PC-3 (cell line): ENCODE measurements at regions not wholly inside any gene's neighbourhood (a gene's known extent, or its start where the extent isn't known, plus 50 kb on each side); places are given as distances from the start of the nearest gene placed in this dataset.

Source experiments
- ATAC-seq: fragments of 200-7000 bp; cut with Tn5 transposase; 2 replicates; pipeline ENCODE4 v1.9.1; 2020; ENCODE audit warnings: mild to moderate bottlenecking, moderate library complexity
- BruUV-seq: library from RNA; stranded (reverse); fragments of 400-500 nt; replicated peaks from 2 replicates; lab custom pipeline; 2021; lab: Mats Ljungman, UMichigan
- CTCF ChIA-PET: fragments of 300-600 bp; sonication (Branson Sonifier 250); formaldehyde crosslinking; loops from one replicate; lab custom pipeline; 2022; ENCODE audit warnings: antibody characterized with exemption; lab: Charles Lee
- POLR2A ChIA-PET: fragments of 300-600 bp; sonication (Branson Sonifier 250); formaldehyde crosslinking; loops from one replicate; lab custom pipeline; 2022; ENCODE audit warnings: antibody characterized with exemption; ENCODE audit not compliant: unreplicated experiment; lab: Charles Lee
- DNase-seq: peaks from one replicate; pipeline ENCODE4 v3.0.0-alpha.2; 2015
- H2AFZ ChIP-seq: fragments of 300-600 bp; sonication (generic); 2 replicates; pipeline ENCODE4 v1.6.0; 2016; ENCODE audit warnings: antibody characterized with exemption, low read length
- H3F3A ChIP-seq: fragments of 300-600 bp; sonication (generic); one replicate; pipeline ENCODE4 v1.6.0; 2017; ENCODE audit warnings: antibody characterized with exemption, low read length, control low read depth, mild to moderate bottlenecking; ENCODE audit not compliant: unreplicated experiment
- H3K27ac ChIP-seq: fragments of 300-600 bp; sonication (generic); 2 replicates; pipeline ENCODE4 v1.5.1; 2016; ENCODE audit warnings: mild to moderate bottlenecking, low read length
- H3K27me3 ChIP-seq: fragments of 300-600 bp; sonication (generic); 2 replicates; pipeline ENCODE4 v1.6.1; 2016; ENCODE audit warnings: low read length, mixed read lengths
- H3K36me3 ChIP-seq: fragments of 300-600 bp; sonication (generic); 2 replicates; pipeline ENCODE4 v1.6.1; 2016; ENCODE audit warnings: low read depth, mixed run types, low read length, mixed read lengths
- H3K4me1 ChIP-seq: fragments of 300-600 bp; sonication (generic); 2 replicates; pipeline ENCODE4 v1.5.1; 2016; ENCODE audit warnings: low read length; ENCODE audit not compliant: insufficient read depth
- H3K4me2 ChIP-seq: fragments of 300-600 bp; sonication (generic); 2 replicates; pipeline ENCODE4 v1.6.0; 2016; ENCODE audit warnings: low read length
- H3K4me3 ChIP-seq: fragments of 300-600 bp; sonication (generic); 2 replicates; pipeline ENCODE4 v1.5.1; 2016; ENCODE audit warnings: mild to moderate bottlenecking, low read length, mixed read lengths
- H3K79me2 ChIP-seq: fragments of 300-600 bp; sonication (generic); 2 replicates; pipeline ENCODE4 v1.6.1; 2017; ENCODE audit warnings: low read length, mixed read lengths
- H3K9ac ChIP-seq: fragments of 300-600 bp; sonication (generic); 2 replicates; pipeline ENCODE4 v1.6.0; 2016; ENCODE audit warnings: mild to moderate bottlenecking, low read length
- H3K9me2 ChIP-seq: fragments of 300-600 bp; sonication (generic); replicated peaks from 2 replicates; pipeline ENCODE4 v1.6.1; 2016; ENCODE audit warnings: mixed run types, low read length, mixed read lengths
- H3K9me3 ChIP-seq: fragments of 300-600 bp; sonication (generic); 2 replicates; pipeline ENCODE4 v1.6.1; 2016; ENCODE audit warnings: low read length, mixed read lengths
- H4K20me1 ChIP-seq: fragments of 300-600 bp; sonication (generic); 2 replicates; pipeline ENCODE4 v1.6.1; 2016; ENCODE audit warnings: low read length, mixed read lengths
- EZH2 ChIP-seq: fragments of 300-600 bp; sonication (generic); IDR thresholded peaks from one replicate; pipeline ENCODE4 v1.6.1; 2017; ENCODE audit warnings: antibody characterized with exemption, mild to moderate bottlenecking, low read length; ENCODE audit not compliant: unreplicated experiment
- EZH2phosphoT487 ChIP-seq: fragments of 300-600 bp; sonication (generic); IDR thresholded peaks from 2 replicates; pipeline ENCODE4 v1.6.1; 2018; ENCODE audit warnings: mild to moderate bottlenecking, antibody characterized with exemption, low read length, borderline replicate concordance
- intact Hi-C: fragments of 100-400 bp; cut with micrococcal nuclease; formaldehyde crosslinking; loops from 2 replicates; pipeline ENCODE4 v1.9.0; 2023
- TF ChIP-seq, protein P1 (sequence below): fragments of 300-600 bp; sonication (generic); conservative IDR thresholded peaks from 2 replicates; pipeline ENCODE4 v1.5.1; 2017; ENCODE audit warnings: antibody characterized with exemption, low read depth, mild to moderate bottlenecking, low read length

GRCh38 chr15:66964791-66965190 lies 100.6 kb upstream of the SMAD3 start:
- CTCF ChIA-PET: no interaction called here
- H3K4me1 ChIP-seq: no peaks in the 10 kb centered on the region
- BruUV-seq: no TSS peak
- no peak overlapping the region for H3K4me2 ChIP-seq
- no peaks in the 10 kb centered on the region for H3K9me3 ChIP-seq
- H2AFZ ChIP-seq: no peak overlapping the region
- H4K20me1 ChIP-seq: no peaks in the 10 kb centered on the region
- H3K27me3 ChIP-seq: no peaks in the 10 kb centered on the region
- H3K79me2 ChIP-seq: no peaks in the 10 kb centered on the region
- no peaks in the 10 kb centered on the region for H3F3A ChIP-seq
- no peak for DNase-seq
- H3K36me3 ChIP-seq: no peaks in the 10 kb centered on the region
- H3K9ac ChIP-seq: no peak overlapping the region
- ATAC-seq: no peak
- no peak overlapping the region for H3K27ac ChIP-seq
- intact Hi-C loops: no loop called here
- H3K4me3 ChIP-seq: no peak overlapping the region
- H3K9me2 ChIP-seq: no peaks in the 10 kb centered on the region
- POLR2A ChIA-PET: no interaction called here
- TF ChIP-seq EZH2: no peak
- no peak for TF ChIP-seq EZH2phosphoT487
- TF ChIP-seq, protein P1, sequence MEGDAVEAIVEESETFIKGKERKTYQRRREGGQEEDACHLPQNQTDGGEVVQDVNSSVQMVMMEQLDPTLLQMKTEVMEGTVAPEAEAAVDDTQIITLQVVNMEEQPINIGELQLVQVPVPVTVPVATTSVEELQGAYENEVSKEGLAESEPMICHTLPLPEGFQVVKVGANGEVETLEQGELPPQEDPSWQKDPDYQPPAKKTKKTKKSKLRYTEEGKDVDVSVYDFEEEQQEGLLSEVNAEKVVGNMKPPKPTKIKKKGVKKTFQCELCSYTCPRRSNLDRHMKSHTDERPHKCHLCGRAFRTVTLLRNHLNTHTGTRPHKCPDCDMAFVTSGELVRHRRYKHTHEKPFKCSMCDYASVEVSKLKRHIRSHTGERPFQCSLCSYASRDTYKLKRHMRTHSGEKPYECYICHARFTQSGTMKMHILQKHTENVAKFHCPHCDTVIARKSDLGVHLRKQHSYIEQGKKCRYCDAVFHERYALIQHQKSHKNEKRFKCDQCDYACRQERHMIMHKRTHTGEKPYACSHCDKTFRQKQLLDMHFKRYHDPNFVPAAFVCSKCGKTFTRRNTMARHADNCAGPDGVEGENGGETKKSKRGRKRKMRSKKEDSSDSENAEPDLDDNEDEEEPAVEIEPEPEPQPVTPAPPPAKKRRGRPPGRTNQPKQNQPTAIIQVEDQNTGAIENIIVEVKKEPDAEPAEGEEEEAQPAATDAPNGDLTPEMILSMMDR: no peak

DNA sequence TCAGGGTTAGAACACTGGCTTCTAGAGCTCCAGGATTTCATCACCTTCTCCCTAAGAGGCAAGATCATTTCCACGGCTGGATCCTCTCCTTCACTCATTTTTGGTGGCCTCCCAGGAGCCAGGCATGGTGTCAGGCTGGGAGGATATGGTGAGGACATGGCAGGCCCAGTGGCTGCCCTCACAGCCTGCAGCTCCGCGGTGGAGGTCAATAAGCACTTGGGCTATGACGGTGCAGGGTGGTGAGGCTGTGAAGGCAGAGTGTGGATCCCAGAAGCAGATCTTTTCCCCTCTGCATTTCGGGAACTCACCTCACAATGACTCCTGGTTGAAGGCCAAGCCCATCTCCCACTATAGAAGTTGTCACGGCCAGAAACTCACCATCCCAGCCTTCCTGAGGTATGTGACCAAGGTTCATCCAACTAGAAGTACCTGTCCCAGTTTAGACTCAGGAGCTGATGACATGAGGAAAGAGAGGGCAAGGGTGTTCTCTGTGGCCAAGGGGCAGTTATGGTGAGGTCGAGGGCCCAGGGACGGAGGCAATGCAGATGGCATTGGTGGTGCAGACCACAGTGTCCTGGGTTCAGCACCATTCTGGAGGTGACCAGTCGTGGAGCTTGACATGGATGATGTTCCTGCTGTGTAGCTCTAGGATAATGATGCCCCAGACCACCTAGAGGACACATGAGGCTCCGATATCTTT lies 100.1 kb upstream of the SMAD3 start:
- no peak for ATAC-seq
- H3K9me2 ChIP-seq: no peaks in the 10 kb centered on the region
- H3K9ac ChIP-seq: no peak overlapping the region
- no peak overlapping the region for H3K4me2 ChIP-seq
- H3K9me3 ChIP-seq: no peaks in the 10 kb centered on the region
- TF ChIP-seq EZH2: no peak
- no peak for TF ChIP-seq EZH2phosphoT487
- TF ChIP-seq, protein P1: no peak
- no peaks in the 10 kb centered on the region for H3K79me2 ChIP-seq
- no peaks in the 10 kb centered on the region for H3K4me1 ChIP-seq
- H3K4me3 ChIP-seq: no peak overlapping the region
- no peak for DNase-seq
- POLR2A ChIA-PET: no interaction called here
- no peaks in the 10 kb centered on the region for H4K20me1 ChIP-seq
- H3K27ac ChIP-seq: no peak overlapping the region
- BruUV-seq: no TSS peak
- CTCF ChIA-PET: no interaction called here
- intact Hi-C loops: no loop called here
- H3F3A ChIP-seq: no peaks in the 10 kb centered on the region
- no peaks in the 10 kb centered on the region for H3K36me3 ChIP-seq
- no peak overlapping the region for H2AFZ ChIP-seq
- no peaks in the 10 kb centered on the region for H3K27me3 ChIP-seq

DNA sequence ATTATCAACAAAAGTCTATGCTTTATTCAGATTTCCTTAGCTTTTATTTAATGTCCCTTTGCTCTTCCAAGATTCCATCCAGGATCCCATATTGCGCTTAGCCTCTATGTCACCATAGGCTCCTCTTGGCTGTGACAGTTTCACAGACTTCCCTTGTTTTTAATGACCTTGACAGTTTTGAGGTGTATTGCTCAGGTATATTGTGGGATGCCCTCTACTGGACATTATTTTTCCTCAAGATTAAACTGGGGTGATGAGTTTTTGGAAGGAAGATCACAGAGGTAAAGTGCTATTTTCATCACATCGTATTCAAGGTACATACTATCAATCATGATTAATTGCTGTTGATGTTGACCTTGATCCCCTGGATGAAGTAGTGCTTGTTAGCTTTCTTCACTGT lies 99.1 kb upstream of the SMAD3 start:
- Histone ChIP-seq H3K4me3 (no peak overlapping the region), H3K9me3 (no peaks in the 10 kb centered on the region), H3F3A (no peaks in the 10 kb centered on the region), H3K9ac (no peak overlapping the region), H3K27ac (no peak overlapping the region), H3K9me2 (no peaks in the 10 kb centered on the region), H2AFZ (no peak overlapping the region), H3K36me3 (no peaks in the 10 kb centered on the region), H4K20me1 (no peaks in the 10 kb centered on the region), H3K4me2 (no peak overlapping the region), H3K79me2 (no peaks in the 10 kb centered on the region), H3K27me3 (no peaks in the 10 kb centered on the region), H3K4me1 (no peaks in the 10 kb centered on the region)
- ATAC-seq (no peak), DNase-seq (peak; percentile 31)
- ChIA-PET POLR2A (no interaction called here), CTCF (no interaction called here)
- intact Hi-C loops: no loop called here
- no TSS peak for BruUV-seq
- no peak for TF ChIP-seq EZH2
- TF ChIP-seq, protein P1: peak; percentile 54
